Brain pericyte (primary cell): ENCODE measurements at regions not wholly inside any gene's neighbourhood (a gene's known extent, or its start where the extent isn't known, plus 50 kb on each side); places are given as distances from the start of the nearest gene placed in this dataset.

Experiments
- DNase-seq: peaks from one replicate; pipeline ENCODE4 v3.0.0-alpha.2; 2012; ENCODE audit warnings: low read depth, low spot score

DNA sequence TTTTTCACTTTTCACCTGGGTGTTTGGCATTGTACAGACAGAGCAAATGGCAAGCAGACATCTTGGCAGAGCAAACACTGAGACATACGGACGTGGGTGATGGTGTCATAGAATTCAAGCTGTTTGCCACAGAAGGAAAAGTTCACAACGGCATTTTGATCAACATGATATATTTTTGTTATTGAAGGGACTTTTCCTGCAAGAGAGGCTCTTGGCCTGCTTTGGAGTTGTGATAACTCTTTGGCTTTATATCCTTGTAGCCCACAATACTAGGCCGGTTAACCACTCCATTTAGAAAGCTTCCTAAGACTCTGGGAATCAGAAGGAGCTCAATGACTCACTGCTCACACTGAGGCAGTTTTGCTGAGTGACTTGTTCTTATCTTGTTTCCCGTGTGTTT lies 1038.3 kb downstream of the TLE1 start:
- DNase-seq: peak; percentile 12

DNA sequence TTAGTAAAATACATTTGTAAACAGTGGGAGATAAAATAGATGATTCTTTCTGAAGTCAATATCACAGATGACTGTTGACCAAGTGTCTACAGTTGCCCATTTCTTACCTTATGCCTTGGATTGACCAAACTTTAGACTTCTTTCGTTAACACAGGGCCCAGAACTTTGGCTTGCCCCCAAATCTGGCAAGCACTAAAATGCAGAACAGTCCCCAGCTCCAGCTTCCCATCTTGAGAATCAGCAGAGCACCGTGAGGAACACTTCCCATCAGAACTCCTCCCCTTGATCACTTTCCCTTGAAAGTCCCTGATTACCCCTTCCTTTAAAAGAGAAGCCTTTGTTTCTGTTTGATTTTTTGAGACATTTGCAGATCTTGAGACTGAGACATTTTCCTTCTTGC lies 1039.9 kb downstream of the TLE1 start:
- DNase-seq: no peak

DNA sequence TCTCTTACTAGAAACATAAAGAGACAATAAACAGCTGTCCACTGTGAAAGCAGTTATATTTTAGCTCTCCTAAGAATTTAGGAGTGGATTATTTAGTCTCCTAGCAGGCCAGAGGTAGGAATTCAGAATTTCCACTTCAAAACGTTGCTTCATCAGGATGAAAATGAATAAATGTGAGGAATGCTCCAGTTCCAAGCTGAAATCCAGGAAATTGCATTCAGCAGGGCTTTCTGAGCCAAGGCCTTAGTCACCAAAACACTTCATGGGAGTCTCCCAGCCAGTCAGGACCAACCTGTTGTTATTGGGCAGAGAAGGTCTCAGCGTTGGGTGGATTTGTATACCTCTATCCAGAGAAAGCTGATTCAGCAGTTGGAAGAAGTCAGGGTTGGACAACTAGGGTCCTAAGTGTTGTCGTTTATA lies 1040.3 kb downstream of the TLE1 start:
- DNase-seq: no peak

DNA sequence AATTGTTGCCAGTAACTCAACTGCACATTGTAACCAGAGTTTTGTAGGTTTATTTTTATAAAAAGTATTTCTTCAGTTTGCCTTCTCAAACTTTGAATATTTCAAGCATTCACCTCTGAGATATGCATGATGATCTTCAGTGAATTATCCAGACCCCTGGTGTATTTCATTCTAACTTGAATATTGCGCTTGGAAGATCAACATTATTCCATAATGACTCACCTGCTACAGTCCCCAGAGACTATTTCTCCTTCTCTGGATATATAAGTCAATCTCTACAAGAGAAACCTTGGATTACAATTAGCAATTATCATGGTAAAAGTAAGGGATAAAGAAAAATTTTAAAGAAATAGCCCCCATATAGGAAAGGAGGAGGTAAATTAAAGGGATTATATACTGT lies 1041.0 kb downstream of the TLE1 start:
- DNase-seq: peak; percentile 22

DNA sequence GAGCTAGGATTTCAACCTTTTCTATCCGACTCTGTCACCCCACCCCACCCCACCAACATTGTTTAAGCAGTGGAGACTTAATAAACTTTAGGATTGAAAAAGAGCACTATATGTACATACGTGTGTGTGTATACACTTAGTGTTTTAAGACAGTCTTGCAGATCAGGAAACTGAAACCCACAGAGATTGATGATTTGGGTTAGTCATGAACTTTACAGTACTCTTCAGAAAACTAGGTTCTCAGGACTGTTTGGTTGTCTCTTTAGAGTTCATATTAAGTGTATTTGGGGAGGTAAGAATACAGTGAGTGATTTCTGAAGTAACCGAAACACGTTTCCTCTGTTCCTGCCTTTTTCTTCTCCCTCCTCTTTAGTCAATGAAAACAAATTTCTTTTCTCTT lies 1043.1 kb downstream of the TLE1 start:
- no peak for DNase-seq

DNA sequence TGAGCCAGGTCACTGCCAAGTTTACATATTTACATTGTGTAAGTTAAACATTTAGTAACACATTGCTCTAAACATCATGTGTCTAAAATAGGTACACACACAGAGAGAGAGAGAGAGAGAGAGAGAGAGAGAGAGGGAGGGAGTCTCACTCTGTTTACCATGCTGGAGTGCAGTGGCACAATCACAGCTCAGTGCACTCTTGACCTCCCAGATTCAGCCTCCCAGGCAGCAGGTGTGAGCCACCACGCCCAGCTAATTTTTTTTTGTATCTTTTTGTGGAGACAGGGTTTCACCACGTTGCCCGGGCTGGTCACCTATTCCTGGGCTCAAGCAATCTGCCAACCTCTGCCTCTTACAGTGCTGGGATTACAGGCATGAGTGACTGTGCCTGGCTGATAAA lies 1045.3 kb downstream of the TLE1 start:
- DNase-seq: no peak

DNA sequence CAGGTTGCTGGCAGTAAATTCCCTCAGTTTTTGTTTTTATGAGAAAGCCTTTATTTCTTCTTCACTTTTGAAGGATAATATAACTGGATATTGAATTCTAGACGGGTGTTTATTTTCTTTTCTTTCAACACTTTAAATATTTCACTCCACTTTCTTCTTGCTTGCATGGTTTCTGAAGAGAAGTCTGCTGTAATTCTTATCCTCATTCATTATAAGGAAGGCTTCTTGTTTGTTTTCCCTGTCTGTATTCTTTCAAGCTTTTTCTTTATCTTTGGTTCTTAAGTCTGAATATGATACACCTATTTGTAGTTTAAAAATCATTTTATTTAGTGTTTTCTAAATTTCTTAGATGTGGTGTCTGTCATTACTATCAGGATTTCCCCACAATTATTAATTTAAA lies 1054.3 kb downstream of the TLE1 start:
- DNase-seq: no peak

DNA sequence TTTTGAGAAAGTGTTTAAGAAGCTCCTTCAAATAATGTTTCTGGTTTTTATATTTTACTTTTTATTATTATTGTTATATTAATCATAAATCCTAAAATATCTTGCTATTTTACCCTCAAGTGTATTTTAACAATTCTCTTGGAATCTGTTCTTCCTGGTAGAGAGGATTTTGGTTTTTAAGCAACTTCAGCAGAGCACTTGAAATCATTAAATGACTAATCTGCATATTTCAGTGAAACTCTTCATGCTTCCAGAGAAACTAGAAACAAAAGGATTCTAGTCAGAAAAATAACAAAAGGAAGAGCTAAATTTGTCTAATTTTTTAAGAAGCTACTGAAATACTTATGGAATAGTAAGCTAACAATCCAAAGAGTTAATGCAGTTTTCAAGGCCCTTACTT lies 1057.3 kb downstream of the TLE1 start:
- DNase-seq: no peak

DNA sequence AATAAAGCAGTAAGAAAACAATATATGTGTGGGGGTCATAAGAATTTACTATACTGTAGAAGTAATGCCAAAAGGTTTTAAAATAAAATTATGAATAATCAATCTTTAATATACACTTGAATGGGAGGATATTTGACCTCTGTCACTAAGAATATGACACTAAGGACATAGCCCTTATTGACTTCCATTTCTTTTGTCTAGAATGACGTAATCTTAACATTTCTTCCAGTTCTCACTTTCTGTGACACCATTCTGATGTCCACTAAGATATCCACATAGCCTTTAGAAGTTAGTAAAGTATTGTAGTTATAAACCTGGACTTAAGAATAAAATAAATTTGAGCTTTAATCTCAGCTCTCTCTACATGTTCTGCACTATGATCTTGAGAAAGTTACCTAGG lies 1050.7 kb downstream of the TLE4 start:
- no peak for DNase-seq

DNA sequence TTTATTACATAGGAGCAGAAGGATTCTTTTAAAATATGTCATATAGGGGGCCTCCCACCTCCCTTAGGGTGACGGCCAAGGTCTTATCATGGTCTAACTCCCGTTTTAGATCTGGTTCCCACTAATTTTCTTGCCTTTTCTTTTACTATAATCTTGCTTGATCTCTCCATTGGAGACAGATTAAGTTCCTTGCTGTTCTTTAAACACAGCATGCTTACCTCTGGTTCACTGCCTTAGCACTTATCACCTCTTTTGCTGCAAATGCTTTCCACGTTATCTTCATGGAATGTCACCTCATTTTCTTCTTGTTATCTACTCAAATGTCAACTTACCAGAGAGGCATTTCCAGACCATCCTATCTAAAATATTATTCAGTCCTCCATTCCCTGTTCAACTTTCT lies 1047.6 kb downstream of the TLE4 start:
- DNase-seq: no peak

DNA sequence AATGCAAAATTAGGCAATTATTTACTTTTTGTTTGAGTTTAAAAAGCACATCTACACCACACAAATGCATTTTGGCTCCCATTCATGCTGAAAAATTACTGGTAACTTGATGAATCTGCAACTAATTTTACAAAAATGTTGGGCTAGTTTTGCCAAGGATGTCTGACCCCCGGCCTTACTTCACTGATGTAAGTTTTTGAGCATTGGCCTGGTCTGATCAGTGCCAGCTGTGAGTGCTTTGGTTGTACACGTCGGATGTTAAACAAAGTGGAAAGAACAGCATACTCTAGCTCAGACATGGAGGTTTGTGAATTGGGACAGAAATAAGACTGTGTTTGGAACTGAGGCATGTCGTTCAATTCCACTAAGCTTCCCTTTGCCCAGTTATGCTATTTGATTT lies 1044.2 kb downstream of the TLE4 start:
- DNase-seq: no peak

DNA sequence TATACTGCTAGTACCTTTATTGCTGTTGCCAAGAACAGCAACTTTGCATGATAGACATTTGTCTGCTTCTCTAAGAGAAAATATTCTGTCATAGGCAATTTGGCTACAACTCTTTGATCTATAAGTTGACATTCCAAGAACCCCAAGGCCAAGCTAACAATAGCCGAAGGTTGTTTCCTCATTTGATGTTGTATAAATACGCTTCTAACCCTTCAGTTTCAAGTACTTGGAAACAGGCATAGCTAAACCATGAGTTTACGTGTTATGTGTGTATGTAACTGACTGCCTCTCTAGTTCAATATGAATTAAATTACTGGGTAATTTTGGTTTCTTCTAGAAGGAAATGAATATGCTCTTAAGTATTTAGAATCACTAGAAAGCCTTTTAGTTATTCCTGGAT lies 1034.0 kb downstream of the TLE4 start:
- no peak for DNase-seq

DNA sequence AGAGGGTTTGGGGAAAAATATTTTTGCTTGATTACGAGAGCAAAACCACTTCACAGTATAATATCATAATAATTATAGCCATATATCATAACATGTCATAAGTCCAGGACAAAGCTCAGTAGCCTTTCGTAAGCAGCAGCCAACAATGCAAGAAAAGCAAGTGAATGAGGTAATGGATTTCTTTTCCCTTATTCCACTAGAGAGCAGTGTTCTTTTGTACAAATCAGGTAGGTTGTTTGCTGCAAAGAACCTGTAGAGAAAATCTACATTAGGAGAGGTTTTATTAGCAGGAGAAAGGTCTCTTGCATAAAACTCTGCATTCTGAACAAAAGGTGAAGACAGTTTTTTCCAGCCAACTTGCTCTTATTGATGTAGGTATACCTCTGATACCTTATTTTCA lies 1033.4 kb downstream of the TLE4 start:
- DNase-seq: no peak

DNA sequence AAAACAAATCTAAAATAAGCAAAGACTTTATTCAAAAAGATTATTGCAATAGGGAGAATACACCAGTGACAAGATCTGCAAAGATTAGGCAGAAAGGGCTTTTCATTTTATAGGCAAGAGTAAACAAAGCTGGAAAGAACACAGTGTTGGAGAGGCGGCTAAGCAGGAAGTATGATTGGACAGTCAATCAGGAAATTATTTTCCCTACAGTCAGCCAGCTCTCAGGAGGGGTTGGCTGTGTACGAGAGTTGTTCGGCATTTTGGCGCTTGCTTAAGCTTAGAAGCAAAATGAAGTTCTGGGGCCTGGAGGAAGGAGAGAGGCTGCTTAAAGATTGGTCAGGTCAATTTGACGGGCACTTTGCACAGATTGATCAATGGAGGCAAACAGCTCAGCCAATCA lies 1030.5 kb downstream of the TLE4 start:
- no peak for DNase-seq

DNA sequence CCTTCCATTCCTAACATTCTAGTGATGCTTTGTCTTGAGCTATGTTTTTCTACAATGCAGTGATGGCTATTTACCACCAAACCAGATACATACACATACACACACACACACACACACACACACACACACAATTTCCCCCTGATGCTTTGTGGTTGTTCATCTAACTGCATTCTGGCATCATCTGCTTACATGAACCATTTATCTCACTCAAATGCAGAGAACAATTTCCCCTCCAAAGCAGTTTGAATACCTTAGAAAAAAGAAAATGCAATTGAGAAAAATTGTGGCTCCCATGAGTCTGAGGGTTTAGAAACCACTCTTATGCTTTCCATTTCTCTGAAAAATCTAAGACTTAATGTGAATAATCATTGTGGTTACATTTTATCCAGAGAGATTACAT lies 1024.8 kb downstream of the TLE4 start:
- DNase-seq: no peak

DNA sequence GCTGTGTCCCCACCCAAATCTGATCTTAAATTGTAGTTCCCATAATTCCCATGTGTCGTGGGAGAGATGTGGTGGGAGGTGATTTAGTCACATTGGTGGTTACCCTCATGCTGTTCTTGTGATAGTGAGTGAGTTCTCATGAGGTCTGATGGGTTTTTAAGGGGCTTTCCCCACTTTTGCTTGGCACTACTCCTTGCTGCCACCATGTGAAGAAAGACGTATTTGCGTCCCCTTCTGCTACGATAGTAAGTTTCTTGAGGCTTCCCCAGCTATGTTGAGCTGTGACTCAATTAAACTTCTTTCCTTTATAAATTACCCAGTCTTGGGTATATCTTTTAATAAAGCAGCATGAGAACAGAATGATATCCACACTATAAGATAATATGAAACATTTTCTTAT lies 1023.4 kb downstream of the TLE4 start:
- no peak for DNase-seq

DNA sequence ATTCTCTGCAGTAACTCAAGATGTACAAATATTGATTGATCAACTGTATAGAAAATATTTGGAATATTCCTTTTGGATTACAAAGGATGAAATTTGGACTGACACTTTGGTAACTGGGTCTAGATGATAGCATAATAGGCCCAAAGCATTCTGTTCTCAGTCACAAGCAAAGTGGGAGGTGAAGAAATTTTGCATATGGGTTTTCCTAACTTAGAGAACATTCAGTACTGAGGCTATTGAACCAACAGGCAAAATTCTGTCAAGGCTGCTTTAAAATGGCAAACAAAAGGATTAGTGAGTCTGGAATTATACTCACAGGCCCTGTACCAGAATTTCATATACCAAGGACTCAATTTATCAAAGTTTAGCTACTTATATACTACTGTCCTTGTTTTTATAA lies 1020.6 kb downstream of the TLE4 start:
- no peak for DNase-seq

DNA sequence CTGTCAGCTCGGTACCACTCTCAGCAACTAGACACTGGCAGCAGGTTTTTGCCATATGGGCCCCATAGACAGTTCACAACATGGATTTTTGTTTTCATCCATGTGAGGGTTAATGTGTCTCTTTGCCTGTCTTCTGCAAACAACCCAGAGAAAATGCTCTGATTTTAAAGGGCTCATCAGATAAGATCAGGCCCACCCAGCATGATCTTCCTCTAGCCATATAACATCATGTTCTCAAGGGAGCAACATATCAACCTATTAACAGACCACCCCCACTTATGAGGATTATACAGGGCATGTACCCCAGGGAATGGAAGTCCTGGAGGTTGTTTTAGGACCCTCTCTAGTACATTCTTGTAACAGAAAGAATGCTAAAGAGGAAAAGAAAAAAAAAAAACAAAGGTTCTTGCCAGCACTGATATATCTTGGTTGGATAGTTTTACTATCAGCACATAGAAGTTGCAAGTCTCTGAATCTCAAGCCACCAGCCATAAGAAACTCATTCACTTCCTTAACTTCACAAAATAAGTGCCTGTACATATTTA lies 1015.1 kb downstream of the TLE4 start:
- DNase-seq: no peak

DNA sequence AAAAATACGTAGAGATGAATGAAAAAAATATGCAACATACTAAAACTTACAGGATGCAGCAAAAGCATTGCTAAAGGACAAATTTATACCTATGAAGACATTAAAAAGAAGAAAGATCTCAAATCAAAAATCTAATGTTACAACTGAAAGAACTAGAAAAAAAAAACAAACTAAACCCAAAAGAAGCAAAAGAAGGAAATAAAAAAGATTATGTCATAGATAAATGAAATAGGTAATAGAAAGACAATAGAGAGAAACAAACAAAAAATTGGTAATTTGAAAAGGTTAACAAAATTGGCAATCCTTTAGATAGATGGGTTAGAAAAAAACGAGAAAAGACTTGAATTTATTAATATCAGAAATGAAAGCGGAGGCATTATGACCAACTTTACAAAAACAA lies 1000.2 kb downstream of the TLE4 start:
- DNase-seq: no peak

DNA sequence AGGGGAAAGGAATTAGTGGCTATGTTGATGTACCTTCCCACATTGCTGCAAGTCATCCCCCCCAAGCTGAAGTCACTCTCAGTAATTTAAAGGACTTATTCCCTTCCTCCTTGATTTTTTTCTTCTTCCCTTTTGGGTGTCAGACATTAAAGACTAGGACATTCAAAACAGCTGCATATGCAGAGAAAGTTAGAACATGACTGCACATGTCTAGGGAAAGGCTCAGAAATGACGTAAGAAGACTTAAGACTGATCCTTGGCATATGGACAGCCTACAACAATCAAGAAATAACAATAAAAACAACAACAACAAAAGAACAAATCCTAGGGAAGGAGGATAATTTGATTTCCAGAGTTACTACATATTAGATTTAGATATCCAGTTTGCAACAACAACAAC lies 997.5 kb downstream of the TLE4 start:
- DNase-seq: no peak

DNA sequence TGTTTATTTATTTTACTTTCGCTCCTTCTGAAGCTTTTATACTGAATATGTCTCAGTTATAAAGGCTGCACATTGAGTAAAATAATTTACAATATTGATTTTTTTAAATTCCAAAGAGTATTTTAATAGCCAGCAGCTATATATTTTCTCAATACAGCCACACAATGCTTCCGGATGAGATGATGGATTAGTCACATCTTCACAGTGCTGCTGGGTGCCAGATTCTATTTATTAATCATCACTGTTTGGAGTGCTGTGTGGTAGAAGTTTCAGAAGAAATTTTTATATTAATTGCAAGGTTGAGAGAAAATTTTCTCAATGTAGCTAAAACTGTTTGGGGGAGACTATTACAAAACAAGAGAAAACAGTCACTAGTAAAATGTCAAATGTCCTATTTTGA lies 989.8 kb downstream of the TLE4 start:
- DNase-seq: no peak

DNA sequence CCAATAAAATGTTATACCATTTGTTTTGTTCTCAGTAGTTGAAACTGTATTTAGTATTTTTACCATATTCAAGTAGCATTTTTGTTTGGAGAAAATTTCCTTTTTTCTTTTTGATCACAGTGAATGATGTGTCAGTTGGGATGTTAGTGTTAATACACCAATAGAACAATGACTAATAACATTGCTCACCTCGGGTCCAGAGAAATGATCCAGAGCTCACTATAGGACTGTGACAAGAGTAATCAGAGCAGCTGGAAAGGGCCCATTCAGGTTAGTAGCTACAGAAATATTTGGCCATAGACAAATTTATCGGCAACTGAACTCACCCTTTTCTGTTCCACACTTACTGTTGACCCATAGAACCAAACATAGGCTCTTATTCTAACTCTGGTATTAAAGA lies 989.2 kb downstream of the TLE4 start:
- DNase-seq: no peak

DNA sequence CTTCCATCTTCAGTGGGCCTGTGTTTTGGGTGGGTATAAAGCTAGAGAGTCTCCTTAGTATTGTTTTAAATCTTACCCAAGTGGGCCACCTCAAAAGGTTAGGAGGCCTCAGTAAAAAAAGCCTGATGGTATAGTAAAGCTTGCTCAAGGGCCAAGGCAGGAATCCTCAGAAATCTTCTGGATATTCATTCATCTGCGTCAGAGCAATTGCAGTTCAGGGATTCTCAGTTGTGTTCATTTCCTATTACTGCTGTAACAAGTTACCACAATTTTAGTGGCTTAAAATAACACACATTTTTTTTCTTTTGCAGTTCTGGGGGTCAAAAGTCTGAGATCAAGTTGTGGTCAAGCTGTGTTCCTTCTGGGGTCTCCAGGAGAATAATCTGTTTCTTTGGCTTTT lies 985.5 kb downstream of the TLE4 start:
- no peak for DNase-seq

DNA sequence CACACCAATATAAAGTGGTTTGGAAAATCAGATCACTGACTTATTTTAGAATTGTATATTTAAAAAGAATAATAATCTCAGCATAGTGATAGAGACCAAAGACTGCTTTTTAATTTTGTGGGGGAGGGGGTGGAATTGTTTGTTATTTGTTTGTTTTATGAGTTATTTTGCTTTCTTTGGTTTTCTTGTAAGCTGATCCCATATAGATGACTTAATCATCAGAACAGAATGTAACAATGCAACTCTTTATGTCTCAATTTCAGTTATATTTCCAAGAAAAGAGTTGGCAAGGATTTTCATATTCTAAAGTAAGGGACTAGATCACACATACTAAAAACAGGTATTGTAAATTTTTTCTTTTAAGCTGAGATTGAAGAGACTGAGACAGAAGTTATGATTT lies 984.9 kb downstream of the TLE4 start:
- DNase-seq: peak; percentile 18
